ENCODE measurements at regions not wholly inside any gene's neighbourhood (a gene's known extent, or its start where the extent isn't known, plus 50 kb on each side); places are given as distances from the start of the nearest gene placed in this dataset.

DNA sequence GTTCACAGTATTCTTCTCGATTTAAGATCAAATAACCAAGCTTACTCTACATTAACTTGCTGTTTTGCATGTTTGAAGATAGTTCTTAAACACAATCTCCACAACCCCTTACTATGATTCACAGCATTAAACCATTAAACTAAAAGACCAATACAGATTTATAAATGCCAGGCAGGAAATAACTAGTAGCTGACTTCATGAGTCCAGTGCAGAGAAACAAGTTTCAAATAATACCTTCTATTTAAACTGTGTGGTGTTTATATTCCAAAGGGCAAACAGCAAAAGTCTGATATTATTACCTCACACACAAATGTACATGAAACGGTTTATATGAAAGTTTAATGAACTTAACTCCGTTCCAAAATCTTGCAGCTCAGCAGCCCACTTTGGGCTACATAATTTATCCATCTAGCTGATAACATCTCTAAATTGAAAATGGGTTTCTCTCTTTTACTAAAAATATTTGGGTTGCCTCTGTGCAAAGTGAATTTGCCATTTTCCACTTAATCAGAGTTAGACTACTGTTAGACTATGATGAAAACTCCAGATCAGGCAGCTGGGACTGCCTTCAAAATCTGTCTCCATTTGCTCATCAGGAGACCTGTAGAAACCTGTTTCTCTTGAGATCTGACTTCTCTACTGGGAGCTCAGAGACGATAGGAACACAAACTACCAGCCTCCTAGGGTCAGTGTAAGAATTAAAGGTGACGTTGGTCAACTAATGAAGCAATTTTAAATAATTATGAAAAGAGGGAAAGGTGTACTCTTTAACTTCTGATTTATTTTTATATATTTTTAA is 287.3 kb downstream of the FZD1 start:
- no peak for TF ChIP-seq CTCF (IDR thresholded peaks at IDR 0.05; ENCODE audit: unreplicated experiment)
- H3K4me3 Mint-ChIP-seq (ENCODE audit: unreplicated experiment): no peak overlapping the region
- no peaks in the 10 kb centered on the region for H3K4me1 Mint-ChIP-seq (ENCODE audit: unreplicated experiment)
- no peak overlapping the region for H3K27ac Mint-ChIP-seq (ENCODE audit: unreplicated experiment)
- no peaks in the 10 kb centered on the region for H3K9me3 Mint-ChIP-seq (ENCODE audit: unreplicated experiment)
- peaks cover 1% of the 10 kb centered on the region for H3K27me3 Mint-ChIP-seq (ENCODE audit: unreplicated experiment)
- H3K36me3 Mint-ChIP-seq (ENCODE audit: low read depth, unreplicated experiment): no peaks in the 10 kb centered on the region
- DNase-seq (ENCODE audit: low spot score): no peak

DNA sequence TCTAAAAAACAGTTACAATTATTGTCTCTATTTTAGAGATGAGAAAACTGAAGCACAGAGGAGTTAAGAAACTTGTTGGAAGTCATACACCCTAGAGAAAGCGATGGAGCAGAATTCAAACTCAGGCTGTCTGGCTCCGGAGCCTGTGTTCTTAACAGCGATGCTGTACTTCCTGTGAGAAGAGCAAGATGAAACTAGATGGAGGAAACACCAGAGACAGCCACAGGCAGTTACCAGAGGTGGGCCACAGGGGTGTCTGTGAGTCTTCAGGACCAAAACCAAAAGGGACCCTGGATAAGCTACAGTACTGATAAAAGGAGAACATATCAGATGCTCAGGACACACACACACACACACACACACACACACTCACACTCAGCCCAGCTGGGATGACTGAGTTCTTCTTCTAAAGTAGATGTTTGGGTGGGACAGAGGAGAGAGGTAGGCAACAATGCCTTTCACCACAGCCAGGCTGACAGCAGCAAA is 289.2 kb downstream of the FZD1 start:
- Mint-ChIP-seq H3K4me3 (ENCODE audit: unreplicated experiment) (no peak overlapping the region), H3K27me3 (ENCODE audit: unreplicated experiment) (no peaks in the 10 kb centered on the region), H3K9me3 (ENCODE audit: unreplicated experiment) (no peaks in the 10 kb centered on the region), H3K4me1 (ENCODE audit: unreplicated experiment) (no peaks in the 10 kb centered on the region), H3K36me3 (ENCODE audit: low read depth, unreplicated experiment) (no peaks in the 10 kb centered on the region), H3K27ac (ENCODE audit: unreplicated experiment) (no peak overlapping the region)
- DNase-seq (ENCODE audit: low spot score): no peak
- TF ChIP-seq CTCF (IDR thresholded peaks at IDR 0.05; ENCODE audit: unreplicated experiment): no peak

DNA sequence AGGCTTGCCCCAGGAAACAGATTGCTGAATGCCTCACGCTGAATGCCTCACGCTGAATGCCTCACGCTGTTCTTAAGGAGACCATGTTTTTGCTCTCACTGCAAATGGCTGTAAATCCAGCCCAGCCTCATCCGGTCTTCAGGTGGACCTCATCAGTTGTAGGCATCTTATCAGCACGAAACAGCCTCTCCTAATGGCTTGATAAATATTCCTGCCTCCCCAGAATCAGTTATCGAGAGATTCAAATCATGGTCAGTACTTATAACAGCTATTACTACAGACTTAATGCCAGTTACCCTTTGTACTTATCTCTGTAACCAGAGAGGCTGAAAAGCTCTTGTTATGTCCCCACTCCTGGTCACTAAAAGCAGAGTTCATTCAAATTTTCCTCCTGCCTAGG is 290.6 kb downstream of the FZD1 start:
- Mint-ChIP-seq H3K27me3 (ENCODE audit: unreplicated experiment) (no peaks in the 10 kb centered on the region), H3K4me1 (ENCODE audit: unreplicated experiment) (no peaks in the 10 kb centered on the region), H3K9me3 (ENCODE audit: unreplicated experiment) (no peaks in the 10 kb centered on the region), H3K4me3 (ENCODE audit: unreplicated experiment) (no peak overlapping the region), H3K36me3 (ENCODE audit: low read depth, unreplicated experiment) (no peaks in the 10 kb centered on the region), H3K27ac (ENCODE audit: unreplicated experiment) (no peak overlapping the region)
- no peak for TF ChIP-seq CTCF (IDR thresholded peaks at IDR 0.05; ENCODE audit: unreplicated experiment)
- DNase-seq (ENCODE audit: low spot score): no peak

- no peaks in the 10 kb centered on the region for H3K9me3 Mint-ChIP-seq (ENCODE audit: unreplicated experiment)
- no peaks in the 10 kb centered on the region for H3K4me1 Mint-ChIP-seq (ENCODE audit: unreplicated experiment)
- TF ChIP-seq CTCF (IDR thresholded peaks at IDR 0.05; ENCODE audit: unreplicated experiment): no peak
- no peaks in the 10 kb centered on the region for H3K36me3 Mint-ChIP-seq (ENCODE audit: low read depth, unreplicated experiment)
- no peak overlapping the region for H3K27ac Mint-ChIP-seq (ENCODE audit: unreplicated experiment)
- H3K4me3 Mint-ChIP-seq (ENCODE audit: unreplicated experiment): no peak overlapping the region
- H3K27me3 Mint-ChIP-seq (ENCODE audit: unreplicated experiment): no peaks in the 10 kb centered on the region
- no peak for DNase-seq (ENCODE audit: low spot score)
Measured at GRCh38 chr7:91556239-91556638, 292.0 kb downstream of the FZD1 start.

DNA sequence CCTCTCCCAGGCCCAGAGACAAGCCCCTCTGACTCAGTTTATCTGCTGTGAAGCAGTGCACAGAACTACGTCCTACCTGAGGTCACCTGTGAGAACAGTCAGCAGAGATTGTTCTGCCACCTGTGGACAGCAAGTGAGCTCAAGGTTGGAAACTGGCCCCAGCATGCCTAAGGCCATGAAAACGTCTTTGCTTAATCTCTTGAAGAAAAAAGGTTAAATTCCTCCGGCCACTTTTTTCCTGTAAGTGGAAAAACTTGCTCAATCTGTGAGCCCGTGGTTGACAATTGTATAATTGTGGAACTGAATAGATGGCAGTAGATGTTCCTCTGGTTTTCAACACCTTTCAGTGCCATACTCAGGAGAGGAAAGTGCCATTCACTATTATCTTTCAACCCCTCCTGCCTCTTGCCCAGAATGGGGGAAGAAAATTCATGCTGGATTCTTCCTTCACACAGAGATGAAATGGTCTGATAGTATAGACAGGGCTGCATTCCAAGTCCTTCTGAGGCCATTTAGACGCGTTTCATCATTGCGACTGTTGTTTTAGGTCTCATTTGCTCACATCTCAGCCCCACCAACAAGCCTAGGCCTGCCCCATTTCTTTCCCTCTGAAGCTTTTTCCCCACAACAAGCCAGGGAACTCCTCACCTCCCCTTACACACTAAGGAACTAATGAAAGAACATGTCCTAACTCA is 292.9 kb downstream of the FZD1 start:
- H3K4me1 Mint-ChIP-seq (ENCODE audit: unreplicated experiment): no peaks in the 10 kb centered on the region
- peaks cover 2% of the 10 kb centered on the region for H3K27me3 Mint-ChIP-seq (ENCODE audit: unreplicated experiment)
- H3K36me3 Mint-ChIP-seq (ENCODE audit: low read depth, unreplicated experiment): no peaks in the 10 kb centered on the region
- no peaks in the 10 kb centered on the region for H3K9me3 Mint-ChIP-seq (ENCODE audit: unreplicated experiment)
- H3K27ac Mint-ChIP-seq (ENCODE audit: unreplicated experiment): no peak overlapping the region
- DNase-seq (ENCODE audit: low spot score): no peak
- no peak for TF ChIP-seq CTCF (IDR thresholded peaks at IDR 0.05; ENCODE audit: unreplicated experiment)
- H3K4me3 Mint-ChIP-seq (ENCODE audit: unreplicated experiment): no peak overlapping the region
